GM12878 (cell line): ENCODE measurements at regions not wholly inside any gene's neighbourhood (a gene's known extent, or its start where the extent isn't known, plus 50 kb on each side); places are given as distances from the start of the nearest gene placed in this dataset.

Experiments used
- HDGF ChIP-seq: fragments of 450-650 bp; IDR thresholded peaks from 2 replicates; pipeline ENCODE4 v1.6.1; 2016; ENCODE audit warnings: antibody characterized with exemption
- IKZF2 ChIP-seq, 2 experiments: fragments of 450-650 bp; IDR thresholded peaks; 2 replicates each; pipeline ENCODE4 v1.6.1; 2017; ENCODE audit warnings: mild to moderate bottlenecking in 2 of 2, moderate library complexity in 2 of 2
- JUND ChIP-seq: IDR thresholded peaks from 2 replicates; pipeline ENCODE4 v1.6.1; 2012; ENCODE audit warnings: low read depth, mild to moderate bottlenecking, low read length, improper control_type of control experiment, moderate library complexity
- MEF2B ChIP-seq: fragments of 450-650 bp; IDR thresholded peaks from 2 replicates; pipeline ENCODE4 v1.6.1; 2018; ENCODE audit warnings: mild to moderate bottlenecking, moderate library complexity; ENCODE audit not compliant: partially characterized antibody, poor library complexity, severe bottlenecking
- MYB ChIP-seq: fragments of 150-350 bp; IDR thresholded peaks from 2 replicates; pipeline ENCODE4 v1.6.1; 2014; ENCODE audit warnings: mild to moderate bottlenecking, low read depth, low read length, borderline replicate concordance
- NFXL1 ChIP-seq: fragments of 450-650 bp; IDR thresholded peaks from 2 replicates; pipeline ENCODE4 v1.6.1; 2017; ENCODE audit warnings: antibody characterized with exemption, mild to moderate bottlenecking, borderline replicate concordance
- RCOR1 ChIP-seq: conservative IDR thresholded peaks from 2 replicates; pipeline ENCODE4 v1.6.1; 2012; ENCODE audit warnings: low read depth, low read length, improper control_type of control experiment
- RUNX3 ChIP-seq: IDR thresholded peaks from 2 replicates; pipeline ENCODE4 v1.6.1; 2012; ENCODE audit warnings: low read length, inconsistent platforms
- SIX5 ChIP-seq: IDR thresholded peaks from 2 replicates; pipeline ENCODE4 v1.6.1; 2011; ENCODE audit warnings: mild to moderate bottlenecking, low read depth, low read length, moderate library complexity; ENCODE audit not compliant: severe bottlenecking
- SMC3 ChIP-seq: IDR thresholded peaks from 2 replicates; pipeline ENCODE4 v1.6.1; 2011; ENCODE audit warnings: low read length, improper control_type of control experiment, borderline replicate concordance
- SPI1 ChIP-seq: IDR thresholded peaks from 2 replicates; pipeline ENCODE4 v1.6.1; 2011; ENCODE audit warnings: low read depth, mild to moderate bottlenecking, low read length, moderate library complexity, borderline replicate concordance; ENCODE audit not compliant: insufficient read depth
- SREBF2 ChIP-seq: IDR thresholded peaks from 2 replicates; pipeline ENCODE4 v1.6.1; 2012; ENCODE audit warnings: mild to moderate bottlenecking, low read length
- SRF ChIP-seq, 2 experiments: IDR thresholded peaks; 2 replicates each; pipeline ENCODE4 v1.6.1; 2011; ENCODE audit warnings: low read depth in 2 of 2, low read length in 2 of 2, mild to moderate bottlenecking in 1 of 2, moderate library complexity in 1 of 2
- ZSCAN29 ChIP-seq: fragments of 450-650 bp; IDR thresholded peaks from 2 replicates; pipeline ENCODE4 v1.6.1; 2017; ENCODE audit warnings: mild to moderate bottlenecking, moderate library complexity
- TF ChIP-seq, protein P1 (sequence below): IDR thresholded peaks from 2 replicates; pipeline ENCODE4 v1.6.1; 2012; ENCODE audit warnings: mild to moderate bottlenecking, low read depth, low read length
- TF ChIP-seq, protein P2 (sequence below): IDR thresholded peaks from 2 replicates; pipeline ENCODE4 v1.6.1; 2011; ENCODE audit warnings: mild to moderate bottlenecking, low read depth, low read length, moderate library complexity; ENCODE audit not compliant: insufficient replicate concordance
- TF ChIP-seq, protein P3 (sequence below): fragments of 450-650 bp; IDR thresholded peaks from 2 replicates; pipeline ENCODE4 v1.6.1; 2018; ENCODE audit warnings: mild to moderate bottlenecking, low read depth, moderate library complexity; ENCODE audit not compliant: partially characterized antibody
- TF ChIP-seq, protein P4 (sequence below): IDR thresholded peaks from 2 replicates; pipeline ENCODE4 v1.6.1; 2011; ENCODE audit warnings: borderline replicate concordance, low read depth, mild to moderate bottlenecking, moderate library complexity, low read length; ENCODE audit not compliant: insufficient read depth, poor library complexity, severe bottlenecking
- TF ChIP-seq, protein P5 (sequence below): fragments of 450-650 bp; IDR thresholded peaks from 2 replicates; pipeline ENCODE4 v1.6.1; 2017; ENCODE audit warnings: low read depth, mild to moderate bottlenecking, moderate library complexity

DNA sequence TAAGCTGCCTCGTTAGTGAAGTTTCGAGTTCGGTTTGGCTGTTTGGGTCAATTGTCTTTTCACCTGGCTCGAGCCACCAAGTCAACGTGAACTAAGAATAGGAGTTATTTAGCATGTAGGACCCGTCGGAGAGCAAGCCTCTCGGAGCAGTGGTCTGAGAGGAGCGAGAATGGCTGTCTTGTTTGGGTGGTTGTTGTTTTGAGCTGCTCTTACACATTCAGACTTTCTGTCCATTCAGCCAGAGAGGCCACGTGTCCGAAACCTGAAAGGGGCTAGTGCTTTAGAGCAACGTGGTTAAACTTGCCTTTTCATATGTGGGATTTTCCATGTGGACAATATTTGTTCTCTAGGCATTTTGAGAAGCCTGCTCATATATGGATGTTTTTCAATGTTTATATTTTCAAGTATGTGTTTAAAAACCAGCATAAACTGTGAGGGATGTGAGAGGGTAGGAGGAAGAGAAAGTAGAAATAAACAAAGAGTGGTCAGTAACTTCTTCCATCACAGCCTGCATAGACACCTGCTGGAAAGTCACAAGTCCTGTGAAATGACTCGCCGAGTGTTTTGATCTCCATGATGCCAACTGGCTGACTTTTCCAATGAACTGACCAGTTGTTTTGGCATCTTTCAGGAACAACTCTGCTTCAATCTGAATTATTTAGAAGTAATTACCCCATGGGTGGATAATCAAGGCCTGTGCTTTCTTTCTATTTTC is 221.0 kb downstream of the ASCL1 start (continued):
- TF ChIP-seq JUND (no peak), RCOR1 (no peak), SRF (IDR thresholded peaks at IDR 0.05; ENCODE audit: low read depth in 2 of 2, low read length in 2 of 2) (no peak), RUNX3 (peak; percentile 8; the same call in 1 of the 2 replicates), SREBF2 (no peak), HDGF (no peak), IKZF2 (IDR thresholded peaks at IDR 0.05) (peak; percentile 14 to 15; a peak in 2 of 4 replicates), MYB (no peak), SIX5 (no peak), SPI1 (no peak), SMC3 (peak; percentile 9; the same call in 1 of the 2 replicates), ZSCAN29 (peak; percentile 95), NFXL1 (no peak), MEF2B (no peak)
- TF ChIP-seq, protein P1, sequence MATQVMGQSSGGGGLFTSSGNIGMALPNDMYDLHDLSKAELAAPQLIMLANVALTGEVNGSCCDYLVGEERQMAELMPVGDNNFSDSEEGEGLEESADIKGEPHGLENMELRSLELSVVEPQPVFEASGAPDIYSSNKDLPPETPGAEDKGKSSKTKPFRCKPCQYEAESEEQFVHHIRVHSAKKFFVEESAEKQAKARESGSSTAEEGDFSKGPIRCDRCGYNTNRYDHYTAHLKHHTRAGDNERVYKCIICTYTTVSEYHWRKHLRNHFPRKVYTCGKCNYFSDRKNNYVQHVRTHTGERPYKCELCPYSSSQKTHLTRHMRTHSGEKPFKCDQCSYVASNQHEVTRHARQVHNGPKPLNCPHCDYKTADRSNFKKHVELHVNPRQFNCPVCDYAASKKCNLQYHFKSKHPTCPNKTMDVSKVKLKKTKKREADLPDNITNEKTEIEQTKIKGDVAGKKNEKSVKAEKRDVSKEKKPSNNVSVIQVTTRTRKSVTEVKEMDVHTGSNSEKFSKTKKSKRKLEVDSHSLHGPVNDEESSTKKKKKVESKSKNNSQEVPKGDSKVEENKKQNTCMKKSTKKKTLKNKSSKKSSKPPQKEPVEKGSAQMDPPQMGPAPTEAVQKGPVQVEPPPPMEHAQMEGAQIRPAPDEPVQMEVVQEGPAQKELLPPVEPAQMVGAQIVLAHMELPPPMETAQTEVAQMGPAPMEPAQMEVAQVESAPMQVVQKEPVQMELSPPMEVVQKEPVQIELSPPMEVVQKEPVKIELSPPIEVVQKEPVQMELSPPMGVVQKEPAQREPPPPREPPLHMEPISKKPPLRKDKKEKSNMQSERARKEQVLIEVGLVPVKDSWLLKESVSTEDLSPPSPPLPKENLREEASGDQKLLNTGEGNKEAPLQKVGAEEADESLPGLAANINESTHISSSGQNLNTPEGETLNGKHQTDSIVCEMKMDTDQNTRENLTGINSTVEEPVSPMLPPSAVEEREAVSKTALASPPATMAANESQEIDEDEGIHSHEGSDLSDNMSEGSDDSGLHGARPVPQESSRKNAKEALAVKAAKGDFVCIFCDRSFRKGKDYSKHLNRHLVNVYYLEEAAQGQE = no peak
- TF ChIP-seq, protein P2, sequence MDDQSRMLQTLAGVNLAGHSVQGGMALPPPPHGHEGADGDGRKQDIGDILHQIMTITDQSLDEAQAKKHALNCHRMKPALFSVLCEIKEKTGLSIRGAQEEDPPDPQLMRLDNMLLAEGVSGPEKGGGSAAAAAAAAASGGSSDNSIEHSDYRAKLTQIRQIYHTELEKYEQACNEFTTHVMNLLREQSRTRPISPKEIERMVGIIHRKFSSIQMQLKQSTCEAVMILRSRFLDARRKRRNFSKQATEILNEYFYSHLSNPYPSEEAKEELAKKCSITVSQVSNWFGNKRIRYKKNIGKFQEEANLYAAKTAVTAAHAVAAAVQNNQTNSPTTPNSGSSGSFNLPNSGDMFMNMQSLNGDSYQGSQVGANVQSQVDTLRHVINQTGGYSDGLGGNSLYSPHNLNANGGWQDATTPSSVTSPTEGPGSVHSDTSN = no peak
- TF ChIP-seq, protein P3, sequence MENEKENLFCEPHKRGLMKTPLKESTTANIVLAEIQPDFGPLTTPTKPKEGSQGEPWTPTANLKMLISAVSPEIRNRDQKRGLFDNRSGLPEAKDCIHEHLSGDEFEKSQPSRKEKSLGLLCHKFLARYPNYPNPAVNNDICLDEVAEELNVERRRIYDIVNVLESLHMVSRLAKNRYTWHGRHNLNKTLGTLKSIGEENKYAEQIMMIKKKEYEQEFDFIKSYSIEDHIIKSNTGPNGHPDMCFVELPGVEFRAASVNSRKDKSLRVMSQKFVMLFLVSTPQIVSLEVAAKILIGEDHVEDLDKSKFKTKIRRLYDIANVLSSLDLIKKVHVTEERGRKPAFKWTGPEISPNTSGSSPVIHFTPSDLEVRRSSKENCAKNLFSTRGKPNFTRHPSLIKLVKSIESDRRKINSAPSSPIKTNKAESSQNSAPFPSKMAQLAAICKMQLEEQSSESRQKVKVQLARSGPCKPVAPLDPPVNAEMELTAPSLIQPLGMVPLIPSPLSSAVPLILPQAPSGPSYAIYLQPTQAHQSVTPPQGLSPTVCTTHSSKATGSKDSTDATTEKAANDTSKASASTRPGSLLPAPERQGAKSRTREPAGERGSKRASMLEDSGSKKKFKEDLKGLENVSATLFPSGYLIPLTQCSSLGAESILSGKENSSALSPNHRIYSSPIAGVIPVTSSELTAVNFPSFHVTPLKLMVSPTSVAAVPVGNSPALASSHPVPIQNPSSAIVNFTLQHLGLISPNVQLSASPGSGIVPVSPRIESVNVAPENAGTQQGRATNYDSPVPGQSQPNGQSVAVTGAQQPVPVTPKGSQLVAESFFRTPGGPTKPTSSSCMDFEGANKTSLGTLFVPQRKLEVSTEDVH = no peak
- TF ChIP-seq, protein P4, sequence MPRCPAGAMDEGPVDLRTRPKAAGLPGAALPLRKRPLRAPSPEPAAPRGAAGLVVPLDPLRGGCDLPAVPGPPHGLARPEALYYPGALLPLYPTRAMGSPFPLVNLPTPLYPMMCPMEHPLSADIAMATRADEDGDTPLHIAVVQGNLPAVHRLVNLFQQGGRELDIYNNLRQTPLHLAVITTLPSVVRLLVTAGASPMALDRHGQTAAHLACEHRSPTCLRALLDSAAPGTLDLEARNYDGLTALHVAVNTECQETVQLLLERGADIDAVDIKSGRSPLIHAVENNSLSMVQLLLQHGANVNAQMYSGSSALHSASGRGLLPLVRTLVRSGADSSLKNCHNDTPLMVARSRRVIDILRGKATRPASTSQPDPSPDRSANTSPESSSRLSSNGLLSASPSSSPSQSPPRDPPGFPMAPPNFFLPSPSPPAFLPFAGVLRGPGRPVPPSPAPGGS = no peak
- TF ChIP-seq, protein P5, sequence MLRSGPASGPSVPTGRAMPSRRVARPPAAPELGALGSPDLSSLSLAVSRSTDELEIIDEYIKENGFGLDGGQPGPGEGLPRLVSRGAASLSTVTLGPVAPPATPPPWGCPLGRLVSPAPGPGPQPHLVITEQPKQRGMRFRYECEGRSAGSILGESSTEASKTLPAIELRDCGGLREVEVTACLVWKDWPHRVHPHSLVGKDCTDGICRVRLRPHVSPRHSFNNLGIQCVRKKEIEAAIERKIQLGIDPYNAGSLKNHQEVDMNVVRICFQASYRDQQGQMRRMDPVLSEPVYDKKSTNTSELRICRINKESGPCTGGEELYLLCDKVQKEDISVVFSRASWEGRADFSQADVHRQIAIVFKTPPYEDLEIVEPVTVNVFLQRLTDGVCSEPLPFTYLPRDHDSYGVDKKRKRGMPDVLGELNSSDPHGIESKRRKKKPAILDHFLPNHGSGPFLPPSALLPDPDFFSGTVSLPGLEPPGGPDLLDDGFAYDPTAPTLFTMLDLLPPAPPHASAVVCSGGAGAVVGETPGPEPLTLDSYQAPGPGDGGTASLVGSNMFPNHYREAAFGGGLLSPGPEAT = 0 out of 2 replicates have a peak, but pooled peaks have one; percentile 28
